ENCODE measurements at regions not wholly inside any gene's neighbourhood (a gene's known extent, or its start where the extent isn't known, plus 50 kb on each side); places are given as distances from the start of the nearest gene placed in this dataset.

GRCh38 chr7:41891950-41892349 is 189.1 kb upstream of the INHBA start:
- TF ChIP-seq, protein P1, sequence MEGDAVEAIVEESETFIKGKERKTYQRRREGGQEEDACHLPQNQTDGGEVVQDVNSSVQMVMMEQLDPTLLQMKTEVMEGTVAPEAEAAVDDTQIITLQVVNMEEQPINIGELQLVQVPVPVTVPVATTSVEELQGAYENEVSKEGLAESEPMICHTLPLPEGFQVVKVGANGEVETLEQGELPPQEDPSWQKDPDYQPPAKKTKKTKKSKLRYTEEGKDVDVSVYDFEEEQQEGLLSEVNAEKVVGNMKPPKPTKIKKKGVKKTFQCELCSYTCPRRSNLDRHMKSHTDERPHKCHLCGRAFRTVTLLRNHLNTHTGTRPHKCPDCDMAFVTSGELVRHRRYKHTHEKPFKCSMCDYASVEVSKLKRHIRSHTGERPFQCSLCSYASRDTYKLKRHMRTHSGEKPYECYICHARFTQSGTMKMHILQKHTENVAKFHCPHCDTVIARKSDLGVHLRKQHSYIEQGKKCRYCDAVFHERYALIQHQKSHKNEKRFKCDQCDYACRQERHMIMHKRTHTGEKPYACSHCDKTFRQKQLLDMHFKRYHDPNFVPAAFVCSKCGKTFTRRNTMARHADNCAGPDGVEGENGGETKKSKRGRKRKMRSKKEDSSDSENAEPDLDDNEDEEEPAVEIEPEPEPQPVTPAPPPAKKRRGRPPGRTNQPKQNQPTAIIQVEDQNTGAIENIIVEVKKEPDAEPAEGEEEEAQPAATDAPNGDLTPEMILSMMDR (IDR thresholded peaks at IDR 0.05; ENCODE audit: control insufficient read depth, insufficient read depth, low read depth, low read length, missing control alignments): no peak
- no peak overlapping the region for H3K4me3 ChIP-seq (ENCODE audit: control insufficient read depth, low read depth, low read length)
- no peak for DNase-seq (ENCODE audit: low read depth)

DNA sequence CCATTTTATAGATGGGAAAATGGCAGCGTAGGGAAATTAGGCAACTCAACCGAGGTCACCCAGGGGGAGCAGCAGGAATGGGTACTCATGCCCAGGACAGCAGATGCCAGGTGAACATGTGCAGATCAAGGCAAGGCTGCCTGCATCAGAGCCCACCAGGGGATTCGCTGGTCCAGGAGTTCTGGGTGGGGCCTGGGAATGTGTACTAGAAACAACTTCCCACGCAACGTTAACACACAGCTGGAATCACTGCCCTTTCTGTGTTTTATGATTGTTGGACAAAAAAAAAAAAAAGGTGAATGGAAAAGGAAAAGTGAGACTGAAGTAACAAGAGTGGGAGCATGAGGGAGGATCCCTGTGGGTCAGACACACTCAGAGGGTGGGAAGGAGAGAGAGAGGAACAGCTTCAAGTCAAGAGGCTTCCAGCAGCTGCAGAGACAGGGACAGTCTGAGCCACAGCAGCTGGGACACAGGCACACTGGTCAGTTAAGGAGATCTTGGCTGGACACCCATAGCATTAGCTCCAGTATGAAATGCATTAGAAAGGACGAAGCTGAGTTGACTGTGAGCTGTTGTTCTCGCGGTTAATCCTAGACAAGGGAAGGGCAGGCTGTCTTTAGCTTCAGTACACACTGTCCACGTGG is 187.9 kb upstream of the INHBA start:
- TF ChIP-seq, protein P1 (IDR thresholded peaks at IDR 0.05; ENCODE audit: control insufficient read depth, insufficient read depth, low read depth, low read length, missing control alignments): no peak
- H3K4me3 ChIP-seq (ENCODE audit: control insufficient read depth, low read depth, low read length): no peak overlapping the region
- no peak for DNase-seq (ENCODE audit: low read depth)

DNA sequence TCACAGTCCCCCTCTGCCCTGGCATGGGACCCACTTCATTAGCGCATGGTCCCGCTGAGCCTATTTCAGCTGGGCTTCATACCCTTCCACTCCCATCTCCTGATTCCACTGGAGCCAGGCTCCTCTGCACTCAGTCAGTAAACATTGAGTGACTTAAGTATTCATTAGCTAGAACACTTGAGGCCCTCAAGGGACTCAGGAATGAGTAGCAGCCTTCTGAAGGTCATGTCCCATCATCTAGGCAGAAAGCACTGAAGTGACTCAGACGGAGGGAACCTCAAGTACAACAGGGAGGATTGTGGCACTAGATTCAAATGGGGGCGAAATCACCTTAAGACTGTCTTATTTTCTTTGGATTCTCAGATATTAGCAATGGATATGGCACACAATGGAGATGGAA is 186.6 kb upstream of the INHBA start:
- TF ChIP-seq, protein P1 (IDR thresholded peaks at IDR 0.05; ENCODE audit: control insufficient read depth, insufficient read depth, low read depth, low read length, missing control alignments): no peak
- no peak overlapping the region for H3K4me3 ChIP-seq (ENCODE audit: control insufficient read depth, low read depth, low read length)
- DNase-seq (ENCODE audit: low read depth): no peak

- TF ChIP-seq, protein P1 (IDR thresholded peaks at IDR 0.05; ENCODE audit: control insufficient read depth, insufficient read depth, low read depth, low read length, missing control alignments): no peak
- H3K4me3 ChIP-seq (ENCODE audit: control insufficient read depth, low read depth, low read length): no peak overlapping the region
- DNase-seq (ENCODE audit: low read depth): no peak
Observed at GRCh38 chr7:41889040-41889439, 186.2 kb upstream of the INHBA start.

DNA sequence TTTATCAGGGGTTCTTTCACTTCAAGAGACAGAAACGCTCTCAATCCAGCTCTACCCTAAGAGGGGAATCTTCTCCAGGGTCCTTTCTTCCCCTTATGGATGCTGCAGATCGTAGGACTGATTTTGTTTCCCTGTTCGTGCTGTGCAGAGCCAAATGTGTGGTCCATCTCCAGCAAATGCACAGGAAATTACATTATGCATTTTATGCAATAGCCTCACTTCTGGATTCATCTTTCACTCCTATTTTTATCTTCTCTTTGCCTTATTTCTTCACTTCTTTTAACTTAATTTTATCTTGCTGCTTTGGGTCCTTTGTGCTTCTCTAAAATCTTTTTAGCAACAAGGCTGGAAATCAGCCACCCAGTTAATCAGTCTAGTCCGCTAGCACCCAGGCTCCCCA is 184.5 kb upstream of the INHBA start:
- no peak for DNase-seq (ENCODE audit: low read depth)
- H3K4me3 ChIP-seq (ENCODE audit: control insufficient read depth, low read depth, low read length): no peak overlapping the region
- TF ChIP-seq, protein P1 (IDR thresholded peaks at IDR 0.05; ENCODE audit: control insufficient read depth, insufficient read depth, low read depth, low read length, missing control alignments): no peak

DNA sequence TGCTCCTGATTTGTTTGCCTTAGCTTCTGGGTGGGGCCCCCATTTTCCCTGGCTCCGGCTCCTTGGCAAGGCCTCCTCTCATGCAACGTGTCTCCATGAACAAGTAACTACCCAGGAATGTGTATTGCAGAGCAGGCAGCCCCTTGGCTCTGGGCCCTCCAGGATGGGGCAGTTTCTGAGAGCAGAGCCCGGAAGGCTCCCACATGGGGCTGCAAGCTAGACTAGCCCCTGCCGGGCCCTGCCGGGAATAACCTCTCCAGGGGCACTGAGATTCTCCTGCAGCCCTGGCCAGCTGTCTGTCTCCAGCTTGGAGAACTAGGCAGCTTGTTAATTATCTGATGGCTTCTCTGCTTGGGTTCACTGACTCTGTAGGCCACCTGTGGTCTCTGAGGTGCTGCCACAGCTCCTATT is 184.0 kb upstream of the INHBA start:
- peak; percentile 93 for DNase-seq (ENCODE audit: low read depth)
- TF ChIP-seq, protein P1 (IDR thresholded peaks at IDR 0.05; ENCODE audit: control insufficient read depth, insufficient read depth, low read depth, low read length, missing control alignments): peak; percentile 62
- H3K4me3 ChIP-seq (ENCODE audit: control insufficient read depth, low read depth, low read length): no peak overlapping the region
